ENCODE measurements at regions not wholly inside any gene's neighbourhood (a gene's known extent, or its start where the extent isn't known, plus 50 kb on each side); places are given as distances from the start of the nearest gene placed in this dataset.

DNA sequence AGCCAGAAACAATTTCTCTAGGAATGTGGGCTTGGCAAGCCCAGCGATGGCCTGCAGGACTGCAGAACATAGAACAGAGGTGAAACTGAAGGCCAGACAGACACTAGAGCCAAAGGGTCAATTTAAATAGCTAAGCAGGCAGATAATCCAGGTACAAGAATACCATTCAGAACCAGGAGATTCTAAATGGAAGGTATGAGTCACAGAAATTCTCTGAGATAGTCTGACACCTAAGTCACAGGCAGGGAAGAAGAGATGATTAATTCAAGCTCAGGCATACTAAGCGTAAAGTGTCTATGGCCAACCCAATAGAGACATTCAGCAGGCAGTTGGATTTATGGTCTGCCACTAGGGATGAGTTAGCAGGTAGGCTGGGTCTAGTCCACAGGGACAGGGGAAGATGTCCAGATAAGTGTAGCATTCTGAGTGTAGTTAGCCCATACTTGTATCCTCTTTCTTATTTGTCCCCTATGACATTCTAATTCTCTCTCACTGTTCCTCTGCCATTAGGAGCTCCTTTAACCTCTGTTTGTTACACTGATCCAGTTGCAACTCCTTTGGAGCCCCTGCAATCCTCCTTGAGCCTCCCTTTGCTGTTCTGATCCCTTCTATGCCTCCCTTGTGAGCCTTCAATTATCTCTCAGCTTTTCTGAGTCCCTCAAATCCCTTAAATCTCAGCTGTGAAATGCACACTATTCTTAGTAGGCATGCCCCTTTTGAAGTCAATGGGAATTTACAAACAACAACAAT is 383.8 kb downstream of the LMO4 start:
- H3K27ac ChIP-seq, result no peak overlapping the region
- no peak overlapping the region for H3K4me3 ChIP-seq
- no peaks in the 10 kb centered on the region for H3K27me3 ChIP-seq
- H3K36me3 ChIP-seq, result no peaks in the 10 kb centered on the region
- H3K9me3 ChIP-seq, result no peaks in the 10 kb centered on the region
- TF ChIP-seq, protein P1, sequence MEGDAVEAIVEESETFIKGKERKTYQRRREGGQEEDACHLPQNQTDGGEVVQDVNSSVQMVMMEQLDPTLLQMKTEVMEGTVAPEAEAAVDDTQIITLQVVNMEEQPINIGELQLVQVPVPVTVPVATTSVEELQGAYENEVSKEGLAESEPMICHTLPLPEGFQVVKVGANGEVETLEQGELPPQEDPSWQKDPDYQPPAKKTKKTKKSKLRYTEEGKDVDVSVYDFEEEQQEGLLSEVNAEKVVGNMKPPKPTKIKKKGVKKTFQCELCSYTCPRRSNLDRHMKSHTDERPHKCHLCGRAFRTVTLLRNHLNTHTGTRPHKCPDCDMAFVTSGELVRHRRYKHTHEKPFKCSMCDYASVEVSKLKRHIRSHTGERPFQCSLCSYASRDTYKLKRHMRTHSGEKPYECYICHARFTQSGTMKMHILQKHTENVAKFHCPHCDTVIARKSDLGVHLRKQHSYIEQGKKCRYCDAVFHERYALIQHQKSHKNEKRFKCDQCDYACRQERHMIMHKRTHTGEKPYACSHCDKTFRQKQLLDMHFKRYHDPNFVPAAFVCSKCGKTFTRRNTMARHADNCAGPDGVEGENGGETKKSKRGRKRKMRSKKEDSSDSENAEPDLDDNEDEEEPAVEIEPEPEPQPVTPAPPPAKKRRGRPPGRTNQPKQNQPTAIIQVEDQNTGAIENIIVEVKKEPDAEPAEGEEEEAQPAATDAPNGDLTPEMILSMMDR (IDR thresholded peaks at IDR 0.05 in 4 of 5, conservative IDR thresholded peaks at IDR 0.05 in 1 of 5), result no peak
- no peak for TF ChIP-seq POLR2A (IDR thresholded peaks at IDR 0.05)
- no peaks in the 10 kb centered on the region for H3K4me1 ChIP-seq
- ATAC-seq, result no peak
- intact Hi-C loops (cut with DNase I; ENCODE audit: low total_unique reads) (no loop called here), in situ Hi-C loops (cut with MboI; ENCODE audit: low sequenced_read_pairs in 4 of 4) (no loop called here)
- no peak for DNase-seq

DNA sequence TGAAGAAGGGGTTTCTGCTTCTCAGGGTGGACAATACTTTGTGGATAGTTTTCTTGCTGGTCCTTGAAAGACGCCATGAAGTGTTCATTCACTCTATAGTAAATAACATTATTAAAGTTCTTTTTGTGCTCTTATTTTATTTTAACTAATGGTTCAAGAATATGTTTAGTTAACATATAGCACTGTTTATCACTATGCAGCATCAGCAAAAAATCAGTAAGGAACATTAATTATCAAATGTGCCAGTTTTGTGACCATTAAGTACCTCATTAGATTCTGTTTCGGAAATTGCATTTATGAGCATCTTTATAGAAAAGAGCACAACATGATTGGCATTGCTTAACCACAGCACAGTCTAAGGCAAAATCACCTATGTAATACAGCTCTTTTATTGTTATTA is 385.6 kb downstream of the LMO4 start:
- intact Hi-C loops (cut with DNase I; ENCODE audit: low total_unique reads), result no loop called here
- in situ Hi-C loops (cut with MboI; ENCODE audit: low sequenced_read_pairs in 4 of 4), result no loop called here

DNA sequence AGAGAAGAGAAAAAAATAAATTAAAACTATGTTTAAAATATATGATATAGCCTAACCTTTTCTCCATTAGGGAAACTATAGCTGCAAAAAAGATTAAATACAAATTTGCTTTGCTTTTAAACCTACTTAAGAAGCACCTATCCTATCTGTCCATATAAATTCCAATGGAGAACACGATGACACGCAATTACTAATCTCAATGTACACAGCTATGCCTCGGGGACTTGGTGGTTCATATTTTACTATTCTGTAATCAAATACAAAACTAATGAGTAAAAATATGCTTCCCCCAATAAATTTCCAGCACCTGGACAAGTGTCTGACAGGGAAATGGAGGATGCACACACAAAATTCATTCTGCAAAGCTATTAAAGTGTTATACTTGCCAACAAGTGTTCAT is 386.4 kb downstream of the LMO4 start:
- H3K36me3 ChIP-seq, result no peaks in the 10 kb centered on the region
- ATAC-seq, result no peak
- in situ Hi-C loops (cut with MboI; ENCODE audit: low sequenced_read_pairs in 4 of 4), result no loop called here
- no peak overlapping the region for H3K4me3 ChIP-seq
- no peak for DNase-seq
- no peaks in the 10 kb centered on the region for H3K4me1 ChIP-seq
- H3K27ac ChIP-seq, result no peak overlapping the region
- intact Hi-C loops (cut with DNase I; ENCODE audit: low total_unique reads), result no loop called here
- TF ChIP-seq, protein P1 (IDR thresholded peaks at IDR 0.05 in 4 of 5, conservative IDR thresholded peaks at IDR 0.05 in 1 of 5), result no peak
- no peak for TF ChIP-seq POLR2A (IDR thresholded peaks at IDR 0.05)
- no peaks in the 10 kb centered on the region for H3K27me3 ChIP-seq
- no peaks in the 10 kb centered on the region for H3K9me3 ChIP-seq

More for the DNA sequence above, 385.6 kb downstream of the LMO4 start:
- Histone ChIP-seq H3K36me3 (no peaks in the 10 kb centered on the region), H3K4me3 (no peak overlapping the region), H3K4me1 (no peaks in the 10 kb centered on the region), H3K27ac (no peak overlapping the region), H3K9me3 (no peaks in the 10 kb centered on the region), H3K27me3 (no peaks in the 10 kb centered on the region)
- TF ChIP-seq, protein P1 (IDR thresholded peaks at IDR 0.05 in 4 of 5, conservative IDR thresholded peaks at IDR 0.05 in 1 of 5), result no peak
- ATAC-seq, result no peak
- DNase-seq, result no peak

DNA sequence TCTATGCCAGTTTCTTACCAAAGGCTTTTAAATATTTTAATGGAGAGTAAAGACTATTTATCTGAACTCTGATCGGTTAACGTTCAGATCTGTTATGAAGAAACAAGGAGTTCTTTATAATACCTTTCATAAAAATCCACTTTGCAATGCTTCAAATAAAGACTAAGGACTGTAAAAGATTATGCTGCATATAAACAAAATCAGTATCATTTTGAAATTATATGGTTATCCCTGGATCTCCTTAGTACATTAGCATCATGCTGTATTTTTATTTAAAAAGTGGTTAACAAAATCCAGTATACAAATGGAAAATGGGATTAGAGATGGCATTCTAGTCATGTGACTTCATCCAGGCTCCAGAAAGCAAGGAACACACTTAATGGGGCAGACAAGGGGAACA is 386.8 kb downstream of the LMO4 start:
- Histone ChIP-seq H3K27ac (no peak overlapping the region), H3K36me3 (no peaks in the 10 kb centered on the region), H3K4me1 (no peaks in the 10 kb centered on the region), H3K9me3 (no peaks in the 10 kb centered on the region), H3K27me3 (no peaks in the 10 kb centered on the region), H3K4me3 (no peak overlapping the region)
- TF ChIP-seq POLR2A (IDR thresholded peaks at IDR 0.05), result no peak
- TF ChIP-seq, protein P1 (IDR thresholded peaks at IDR 0.05 in 4 of 5, conservative IDR thresholded peaks at IDR 0.05 in 1 of 5), result no peak
- intact Hi-C loops (cut with DNase I; ENCODE audit: low total_unique reads) (no loop called here), in situ Hi-C loops (cut with MboI; ENCODE audit: low sequenced_read_pairs in 4 of 4) (no loop called here)
- no peak for ATAC-seq
- no peak for DNase-seq

All from gastrocnemius medialis (tissue), 4 donors.